Ramos (cell line): ENCODE measurements at regions not wholly inside any gene's neighbourhood (a gene's known extent, or its start where the extent isn't known, plus 50 kb on each side); places are given as distances from the start of the nearest gene placed in this dataset.

Experiments used
- in situ Hi-C: fragments of 300-500 bp; cut with MboI; formaldehyde crosslinking; loops from one replicate; pipeline ENCODE4 v1.14.3; 2022; ENCODE audit warnings: low sequenced_read_pairs; ENCODE audit not compliant: unreplicated experiment

- in situ Hi-C loops = no loop called here
Measured at GRCh38 chr9:18398038-18398437, 75.9 kb upstream of the ADAMTSL1 start.

- in situ Hi-C loops = no loop called here
Measured at GRCh38 chr9:18404434-18405029, 69.4 kb upstream of the ADAMTSL1 start.

GRCh38 chr9:18405240-18405639, 68.7 kb upstream of the ADAMTSL1 start:
- in situ Hi-C loops = no loop called here

- in situ Hi-C loops = no loop called here
Measured at GRCh38 chr9:18410983-18411382, 63.0 kb upstream of the ADAMTSL1 start.

GRCh38 chr9:18421391-18421790, 52.6 kb upstream of the ADAMTSL1 start:
- in situ Hi-C loops = no loop called here

GRCh38 chr9:18422296-18423036, 51.5 kb upstream of the ADAMTSL1 start:
- in situ Hi-C loops = no loop called here

- in situ Hi-C loops = no loop called here
Measured at GRCh38 chr9:18423791-18424531, 50.0 kb upstream of the ADAMTSL1 start.
